Parathyroid adenoma (tissue), 2 donors: ENCODE measurements at regions not wholly inside any gene's neighbourhood (a gene's known extent, or its start where the extent isn't known, plus 50 kb on each side); places are given as distances from the start of the nearest gene placed in this dataset.

ENCODE experiments used
- H2AFZ ChIP-seq: fragments of 300-600 bp; sonication (generic); one replicate; pipeline ENCODE4 v1.7.0; 2017; ENCODE audit warnings: antibody characterized with exemption, mild to moderate bottlenecking
- H3K27ac ChIP-seq: fragments of 300-600 bp; sonication (generic); one replicate; pipeline ENCODE4 v1.7.0; 2017
- H3K27me3 ChIP-seq: fragments of 300-600 bp; sonication (generic); one replicate; pipeline ENCODE4 v1.7.0; 2017; ENCODE audit warnings: low read length; ENCODE audit not compliant: control insufficient read depth, insufficient read depth
- H3K36me3 ChIP-seq: fragments of 300-600 bp; sonication (generic); one replicate; pipeline ENCODE4 v1.7.0; 2017; ENCODE audit warnings: low read length; ENCODE audit not compliant: control insufficient read depth, insufficient read depth
- H3K4me1 ChIP-seq: fragments of 300-600 bp; sonication (generic); one replicate; pipeline ENCODE4 v1.7.0; 2017; ENCODE audit warnings: control low read depth
- H3K4me2 ChIP-seq: fragments of 300-600 bp; sonication (generic); one replicate; pipeline ENCODE4 v1.7.0; 2017; ENCODE audit warnings: low read length
- H3K4me3 ChIP-seq: fragments of 300-600 bp; sonication (generic); one replicate; pipeline ENCODE4 v1.7.0; 2017; ENCODE audit warnings: low read depth, low read length
- H3K79me2 ChIP-seq: fragments of 300-600 bp; sonication (generic); one replicate; pipeline ENCODE4 v1.7.0; 2017; ENCODE audit warnings: control low read depth
- H3K9ac ChIP-seq: fragments of 300-600 bp; sonication (generic); one replicate; pipeline ENCODE4 v1.7.0; 2017; ENCODE audit warnings: mild to moderate bottlenecking
- H3K9me3 ChIP-seq: fragments of 300-600 bp; sonication (generic); one replicate; pipeline ENCODE4 v1.7.0; 2017; ENCODE audit warnings: low read length; ENCODE audit not compliant: control insufficient read depth
- TF ChIP-seq, protein P1 (sequence below): fragments of 300-600 bp; sonication (generic); IDR thresholded peaks from one replicate; pipeline ENCODE4 v1.7.0; 2017; ENCODE audit warnings: antibody characterized with exemption, mild to moderate bottlenecking
- donor health status: primary hyperparathyroidism.

DNA sequence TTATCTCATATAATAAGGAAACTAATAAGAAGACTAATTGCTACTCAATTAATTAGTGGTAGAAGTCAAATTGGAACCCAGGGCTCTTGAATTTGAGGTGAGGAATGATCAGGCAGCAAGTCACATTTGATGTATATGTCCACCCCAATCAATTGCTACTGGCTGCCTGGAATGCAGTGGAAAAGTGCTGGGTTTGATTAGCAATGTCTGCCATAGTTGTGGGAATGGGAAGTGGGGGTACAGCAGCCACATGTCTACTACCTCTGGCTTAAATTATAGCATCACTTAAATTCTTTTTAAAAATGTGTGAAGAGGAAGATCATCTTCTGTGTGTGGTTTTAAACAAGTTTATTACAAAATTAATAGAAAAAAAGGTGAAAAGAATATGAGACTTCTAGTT is 50.8 kb upstream of the NAV2 start:
- no peak overlapping the region for H3K9ac ChIP-seq

DNA sequence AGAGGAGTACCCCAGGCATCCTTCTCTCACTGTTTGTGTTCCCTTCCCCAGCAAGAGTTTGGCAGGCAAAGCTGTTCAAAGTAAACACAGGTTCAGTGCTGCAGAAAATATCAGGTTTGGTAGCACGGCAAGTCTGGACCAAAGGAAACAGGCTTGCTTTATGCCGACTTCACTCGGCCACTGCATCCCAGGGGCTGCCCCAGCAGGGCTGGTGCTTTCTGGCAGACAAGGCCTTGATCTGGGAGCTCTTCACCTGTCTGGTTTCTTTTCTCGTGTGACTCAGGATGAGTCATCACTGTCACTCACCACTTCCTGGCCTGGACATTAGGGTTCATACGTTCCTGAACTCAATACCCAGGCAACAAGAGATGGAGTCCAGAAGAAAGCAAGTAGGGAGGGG is 52.6 kb upstream of the NAV2 start:
- TF ChIP-seq, protein P1, sequence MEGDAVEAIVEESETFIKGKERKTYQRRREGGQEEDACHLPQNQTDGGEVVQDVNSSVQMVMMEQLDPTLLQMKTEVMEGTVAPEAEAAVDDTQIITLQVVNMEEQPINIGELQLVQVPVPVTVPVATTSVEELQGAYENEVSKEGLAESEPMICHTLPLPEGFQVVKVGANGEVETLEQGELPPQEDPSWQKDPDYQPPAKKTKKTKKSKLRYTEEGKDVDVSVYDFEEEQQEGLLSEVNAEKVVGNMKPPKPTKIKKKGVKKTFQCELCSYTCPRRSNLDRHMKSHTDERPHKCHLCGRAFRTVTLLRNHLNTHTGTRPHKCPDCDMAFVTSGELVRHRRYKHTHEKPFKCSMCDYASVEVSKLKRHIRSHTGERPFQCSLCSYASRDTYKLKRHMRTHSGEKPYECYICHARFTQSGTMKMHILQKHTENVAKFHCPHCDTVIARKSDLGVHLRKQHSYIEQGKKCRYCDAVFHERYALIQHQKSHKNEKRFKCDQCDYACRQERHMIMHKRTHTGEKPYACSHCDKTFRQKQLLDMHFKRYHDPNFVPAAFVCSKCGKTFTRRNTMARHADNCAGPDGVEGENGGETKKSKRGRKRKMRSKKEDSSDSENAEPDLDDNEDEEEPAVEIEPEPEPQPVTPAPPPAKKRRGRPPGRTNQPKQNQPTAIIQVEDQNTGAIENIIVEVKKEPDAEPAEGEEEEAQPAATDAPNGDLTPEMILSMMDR = no peak
- Histone ChIP-seq H3K9me3 (no peaks in the 10 kb centered on the region), H3K4me2 (no peak overlapping the region)

More for the DNA sequence above, 50.8 kb upstream of the NAV2 start:
- no peak overlapping the region for H3K27ac ChIP-seq
- TF ChIP-seq, protein P1 = no peak
- no peaks in the 10 kb centered on the region for H3K36me3 ChIP-seq
- H2AFZ ChIP-seq = no peak overlapping the region
- H3K4me2 ChIP-seq = no peak overlapping the region
- no peaks in the 10 kb centered on the region for H3K79me2 ChIP-seq
- no peaks in the 10 kb centered on the region for H3K9me3 ChIP-seq
- H3K27me3 ChIP-seq = no peaks in the 10 kb centered on the region
- no peak overlapping the region for H3K4me3 ChIP-seq
- H3K4me1 ChIP-seq = no peaks in the 10 kb centered on the region

DNA sequence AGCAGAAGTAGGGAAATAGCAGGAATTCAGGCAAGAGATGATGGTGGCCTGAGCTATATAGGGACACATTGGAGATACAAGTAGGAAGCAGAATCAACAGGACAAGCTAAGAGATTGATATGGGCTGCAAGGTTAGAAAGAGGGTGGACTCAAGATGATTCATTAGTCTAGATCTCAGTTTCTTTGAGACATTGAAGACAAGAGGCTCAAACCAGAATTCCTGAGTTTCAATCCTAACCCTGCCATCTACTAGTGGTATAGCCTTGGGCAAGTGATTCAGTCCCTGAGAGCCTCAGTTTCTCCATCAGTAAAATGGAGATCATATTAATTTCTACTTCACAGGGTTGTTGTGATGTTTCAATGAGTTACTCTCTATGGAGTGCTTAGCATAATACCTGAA is 53.1 kb upstream of the NAV2 start:
- Histone ChIP-seq H3K9me3 (no peaks in the 10 kb centered on the region), H3K4me3 (no peak overlapping the region), H3K79me2 (no peaks in the 10 kb centered on the region), H2AFZ (no peak overlapping the region), H3K4me2 (no peak overlapping the region), H3K27me3 (no peaks in the 10 kb centered on the region), H3K9ac (no peak overlapping the region), H3K36me3 (no peaks in the 10 kb centered on the region), H3K27ac (no peak overlapping the region), H3K4me1 (no peaks in the 10 kb centered on the region)
- TF ChIP-seq, protein P1 = no peak

More for the DNA sequence above, 52.6 kb upstream of the NAV2 start:
- Histone ChIP-seq H3K27ac (no peak overlapping the region), H3K4me1 (no peaks in the 10 kb centered on the region), H3K36me3 (no peaks in the 10 kb centered on the region), H3K9ac (no peak overlapping the region), H3K79me2 (no peaks in the 10 kb centered on the region), H3K4me3 (no peak overlapping the region), H2AFZ (no peak overlapping the region), H3K27me3 (no peaks in the 10 kb centered on the region)

DNA sequence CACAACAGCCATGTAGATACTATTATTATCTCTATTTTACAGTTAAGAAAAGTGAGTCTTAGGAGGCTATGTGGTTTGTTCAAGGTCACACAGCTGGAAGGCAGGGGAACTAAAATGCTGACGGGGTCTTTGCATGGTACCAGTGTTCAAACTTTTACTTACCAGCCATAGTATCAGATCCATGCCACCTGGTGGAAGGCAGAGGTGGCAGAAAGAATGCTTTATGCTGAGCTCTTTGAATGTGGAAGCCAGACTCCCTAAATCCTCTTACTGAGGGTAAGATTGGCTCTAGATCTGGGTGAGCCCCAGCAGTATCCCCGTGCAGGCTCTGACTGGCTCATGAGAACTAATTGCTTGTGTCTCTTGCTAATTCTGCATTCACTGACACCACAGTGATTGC is 54.3 kb upstream of the NAV2 start:
- Histone ChIP-seq H3K4me2 (no peak overlapping the region), H3K4me1 (no peaks in the 10 kb centered on the region), H3K4me3 (no peak overlapping the region), H3K79me2 (no peaks in the 10 kb centered on the region), H2AFZ (no peak overlapping the region), H3K27ac (no peak overlapping the region), H3K27me3 (no peaks in the 10 kb centered on the region), H3K36me3 (no peaks in the 10 kb centered on the region), H3K9ac (no peak overlapping the region), H3K9me3 (no peaks in the 10 kb centered on the region)
- TF ChIP-seq, protein P1 = no peak

DNA sequence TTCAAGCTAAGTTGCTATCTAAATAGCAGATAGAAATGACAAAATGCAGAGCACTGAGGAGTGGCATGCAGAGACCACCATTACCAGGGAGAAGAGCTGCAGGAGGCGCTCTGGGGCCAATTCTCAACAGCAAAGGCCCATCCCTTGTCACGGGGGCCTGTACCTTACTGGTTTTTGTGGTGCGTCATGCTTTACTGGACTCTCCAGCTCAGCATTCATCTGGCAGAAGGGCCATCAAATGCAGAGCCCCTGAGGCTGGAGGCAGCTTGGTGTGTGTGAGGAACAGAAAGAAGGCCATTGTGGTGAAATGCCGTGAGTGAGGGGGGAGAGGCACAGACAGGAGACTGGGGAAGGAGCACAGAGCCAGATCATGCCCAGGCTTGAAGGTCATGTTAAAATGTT is 56.5 kb upstream of the NAV2 start:
- Histone ChIP-seq H3K4me2 (no peak overlapping the region), H3K79me2 (no peaks in the 10 kb centered on the region), H3K36me3 (no peaks in the 10 kb centered on the region), H3K4me1 (no peaks in the 10 kb centered on the region), H3K9me3 (no peaks in the 10 kb centered on the region), H3K4me3 (no peak overlapping the region), H3K27ac (no peak overlapping the region), H3K27me3 (no peaks in the 10 kb centered on the region), H2AFZ (no peak overlapping the region), H3K9ac (no peak overlapping the region)
- TF ChIP-seq, protein P1 = no peak
